Fibroblast of skin of right biceps (primary cell): ENCODE measurements at regions not wholly inside any gene's neighbourhood (a gene's known extent, or its start where the extent isn't known, plus 50 kb on each side); places are given as distances from the start of the nearest gene placed in this dataset.
A peak's percentile ranks its signal among the peaks of the same experiment; 100 is the strongest.

Experiments used
- DNase-seq: peaks from one replicate; pipeline ENCODE4 v3.0.0-alpha.2; 2013

DNA sequence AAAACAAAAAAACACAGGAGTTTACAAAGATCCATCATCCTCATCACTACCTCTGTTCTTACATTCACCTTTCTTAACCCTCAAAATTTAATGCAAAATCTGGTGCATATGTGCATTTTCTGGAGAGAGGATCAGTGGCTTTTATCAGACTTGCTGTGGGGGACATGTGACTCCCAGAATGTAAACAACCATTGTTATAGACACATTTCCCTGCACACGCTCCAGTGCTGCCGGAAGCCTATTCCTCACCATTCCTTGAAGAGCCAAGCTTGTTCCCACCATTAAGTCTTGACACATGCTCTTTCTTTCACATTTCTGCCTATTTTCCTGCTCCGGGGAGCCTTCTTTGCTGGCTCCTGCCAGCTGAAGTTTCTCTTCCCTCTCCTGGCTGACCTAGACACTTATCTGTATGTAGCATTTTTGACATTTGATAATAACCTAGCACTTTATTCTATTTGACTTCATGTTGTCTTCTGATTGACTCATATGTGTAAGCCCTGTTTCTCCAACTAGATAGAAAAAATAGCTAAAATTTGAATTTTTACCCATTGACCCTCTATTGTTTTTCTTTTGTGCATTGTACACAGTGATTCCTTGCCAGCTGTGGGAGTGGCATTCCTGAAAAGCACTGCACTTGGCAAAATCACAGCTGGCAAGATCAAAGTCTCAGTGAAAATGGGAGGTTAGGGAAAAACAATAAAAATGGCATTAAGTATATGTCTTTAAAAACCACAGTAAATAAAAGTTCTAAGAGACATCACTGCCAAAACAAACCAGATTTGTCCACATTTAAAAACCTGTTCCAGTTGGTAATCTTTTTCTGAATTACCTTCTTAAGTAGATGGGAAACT lies 76.8 kb upstream of the CIBAR2 start:
- no peak for DNase-seq

DNA sequence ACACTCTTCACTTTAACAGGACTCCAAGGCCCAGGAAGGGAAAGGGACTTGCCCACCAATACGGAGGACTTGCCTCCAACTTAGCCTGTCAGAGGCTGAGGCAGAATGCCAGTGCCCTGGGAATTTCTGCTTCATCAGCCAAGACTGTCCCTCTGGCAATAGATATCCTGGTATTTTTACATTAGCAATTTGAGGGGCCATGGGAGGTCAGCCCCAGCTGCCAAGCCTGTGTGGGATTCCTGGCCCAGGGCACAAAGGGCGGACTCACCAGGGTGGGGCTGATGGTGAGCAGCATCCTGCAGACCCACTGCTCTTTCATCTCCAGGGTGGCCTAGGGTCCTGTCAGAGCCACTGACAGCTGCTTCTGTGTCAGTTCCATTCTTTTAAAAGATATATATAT lies 78.3 kb upstream of the CIBAR2 start:
- DNase-seq, result no peak

- no peak for DNase-seq
Measured at GRCh38 chr16:85191341-85191965, 79.2 kb upstream of the CIBAR2 start.

- DNase-seq, result no peak
Measured at GRCh38 chr16:85192238-85193114, 80.2 kb upstream of the CIBAR2 start.

DNA sequence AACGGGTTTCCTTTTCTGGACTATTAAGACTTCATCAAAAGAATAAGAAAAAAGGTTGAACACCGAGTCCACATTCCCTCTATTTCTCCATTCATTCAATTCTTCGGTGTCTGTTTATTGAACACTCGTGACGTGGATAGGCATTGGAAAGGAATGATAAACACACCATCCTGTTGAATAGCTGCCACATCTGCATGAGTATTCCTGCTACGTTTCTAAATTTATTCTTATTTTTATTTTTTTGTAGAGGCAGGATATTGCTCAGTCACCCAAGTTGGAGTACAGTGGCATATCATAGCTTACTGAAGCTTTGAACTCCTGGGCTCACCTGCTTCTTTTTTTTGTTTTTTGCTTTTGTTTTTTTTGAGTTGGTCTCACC lies 80.8 kb upstream of the CIBAR2 start:
- no peak for DNase-seq

DNA sequence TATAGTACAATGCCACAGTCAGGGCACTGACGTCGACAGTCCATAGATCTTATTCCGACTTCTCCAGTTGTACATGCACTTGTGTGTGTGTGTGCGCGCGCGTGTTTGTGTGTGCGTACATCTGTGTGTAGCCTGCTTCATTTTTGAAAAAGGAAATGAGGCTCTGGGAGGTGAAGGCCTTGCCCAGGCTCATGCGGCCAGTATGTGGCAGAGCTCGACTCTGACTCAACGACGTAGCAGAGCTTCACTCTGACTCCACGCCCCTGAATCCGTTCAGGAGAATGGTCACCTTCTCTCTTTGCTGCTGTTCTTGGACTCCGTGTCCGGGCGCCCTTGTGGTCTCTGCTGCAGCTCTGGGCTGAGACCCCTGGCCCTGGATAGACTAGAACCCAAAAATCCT lies 81.6 kb upstream of the CIBAR2 start:
- no peak for DNase-seq

- no peak for DNase-seq
Measured at GRCh38 chr16:85194307-85195270, 82.3 kb upstream of the CIBAR2 start.

DNA sequence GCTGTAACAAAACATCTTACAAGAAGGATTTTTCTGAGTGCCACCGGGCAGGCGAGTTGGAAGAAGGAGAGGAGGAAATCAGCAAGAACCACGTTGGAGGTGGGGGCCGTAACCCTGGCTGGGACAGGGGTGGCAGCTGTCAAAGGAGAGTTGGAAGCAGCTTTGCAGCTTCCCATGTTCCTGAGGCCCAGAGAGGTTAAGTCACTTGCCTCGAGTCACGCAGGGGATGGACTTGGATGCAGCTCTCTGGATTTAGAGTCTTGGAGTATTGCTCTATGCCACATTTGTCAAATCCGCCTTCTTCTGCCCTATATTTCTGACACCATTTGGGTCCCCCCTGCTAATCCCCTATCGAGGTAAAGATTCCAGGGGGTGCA lies 83.0 kb upstream of the CIBAR2 start:
- no peak for DNase-seq

DNA sequence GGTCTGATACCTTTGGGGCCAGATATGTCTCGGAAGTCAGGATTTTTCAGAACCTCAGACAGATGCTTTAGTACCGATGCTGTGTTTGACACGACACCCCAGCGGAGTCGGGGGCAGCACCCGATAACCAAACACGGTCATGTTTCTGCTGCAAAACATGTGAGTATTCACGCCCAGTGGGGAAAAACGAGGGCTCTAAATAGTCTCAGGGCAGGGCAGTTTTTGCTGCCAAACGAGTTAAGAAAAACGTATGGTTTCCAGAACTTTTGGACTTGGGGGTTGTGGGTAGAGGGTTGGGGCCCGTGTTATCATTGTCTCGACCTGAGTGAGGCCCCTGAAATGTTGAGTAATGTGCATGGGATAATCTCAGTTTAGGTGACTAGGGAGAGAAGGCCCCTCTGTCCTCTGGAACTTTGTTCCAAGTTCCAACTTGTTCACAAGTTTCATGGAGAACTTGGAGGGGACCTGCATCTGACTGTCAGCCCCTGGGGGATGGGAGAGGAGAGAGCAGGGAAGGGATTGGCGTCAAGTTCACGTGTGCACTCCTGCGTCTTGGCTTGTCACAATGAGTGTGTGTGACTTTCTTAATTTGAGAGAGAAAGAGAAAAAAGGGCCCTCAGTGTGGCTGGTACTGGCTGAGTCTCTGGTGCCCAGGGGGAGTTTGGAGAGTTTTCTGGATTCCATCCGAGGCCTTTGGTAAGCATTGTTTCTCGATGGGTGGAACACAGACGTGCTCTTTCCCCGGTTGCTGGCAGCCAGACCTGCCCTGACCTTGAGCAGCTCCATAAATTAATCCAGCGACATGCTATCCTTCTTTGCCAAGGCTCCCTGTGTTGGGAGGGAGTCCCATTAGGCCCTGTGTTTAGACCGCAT lies 83.9 kb upstream of the CIBAR2 start:
- no peak for DNase-seq

- no peak for DNase-seq
Measured at GRCh38 chr16:85196976-85197375, 84.7 kb upstream of the CIBAR2 start.

- DNase-seq, result no peak
Measured at GRCh38 chr16:85197611-85198566, 85.6 kb upstream of the CIBAR2 start.

DNA sequence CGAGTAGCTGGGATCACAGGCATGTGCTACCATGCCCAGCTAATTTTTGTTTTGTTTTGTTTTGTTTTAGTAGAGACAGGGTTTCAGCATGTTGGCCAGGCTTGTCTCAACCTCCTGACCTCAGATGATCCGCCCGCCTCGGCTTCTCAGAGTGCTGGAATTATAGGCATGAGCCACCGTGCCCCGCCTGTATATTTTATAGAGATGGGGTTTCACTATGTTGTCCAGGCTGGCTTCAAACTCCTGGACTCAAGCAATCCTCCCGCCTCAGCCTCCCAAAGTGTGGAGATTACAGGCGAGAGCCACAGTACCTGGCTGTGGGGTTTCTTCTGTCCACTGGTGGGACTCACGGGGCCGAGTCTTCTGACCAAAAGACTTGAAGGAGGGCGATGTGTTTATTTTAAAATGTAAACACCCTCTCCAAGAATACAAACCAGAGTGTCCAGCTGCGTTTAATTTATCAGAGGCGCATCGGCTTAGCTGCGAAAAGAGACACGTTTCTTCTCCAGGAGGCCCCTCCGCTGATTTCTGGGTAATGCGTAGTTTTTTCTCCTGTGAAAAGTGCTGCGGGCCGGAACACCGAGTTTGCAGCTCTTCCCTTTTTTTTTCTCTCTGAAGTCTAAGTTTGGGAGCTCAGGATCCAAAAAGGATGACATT lies 86.9 kb upstream of the CIBAR2 start:
- DNase-seq, result no peak

GRCh38 chr16:85199880-85200279 lies 87.6 kb upstream of the CIBAR2 start:
- no peak for DNase-seq

DNA sequence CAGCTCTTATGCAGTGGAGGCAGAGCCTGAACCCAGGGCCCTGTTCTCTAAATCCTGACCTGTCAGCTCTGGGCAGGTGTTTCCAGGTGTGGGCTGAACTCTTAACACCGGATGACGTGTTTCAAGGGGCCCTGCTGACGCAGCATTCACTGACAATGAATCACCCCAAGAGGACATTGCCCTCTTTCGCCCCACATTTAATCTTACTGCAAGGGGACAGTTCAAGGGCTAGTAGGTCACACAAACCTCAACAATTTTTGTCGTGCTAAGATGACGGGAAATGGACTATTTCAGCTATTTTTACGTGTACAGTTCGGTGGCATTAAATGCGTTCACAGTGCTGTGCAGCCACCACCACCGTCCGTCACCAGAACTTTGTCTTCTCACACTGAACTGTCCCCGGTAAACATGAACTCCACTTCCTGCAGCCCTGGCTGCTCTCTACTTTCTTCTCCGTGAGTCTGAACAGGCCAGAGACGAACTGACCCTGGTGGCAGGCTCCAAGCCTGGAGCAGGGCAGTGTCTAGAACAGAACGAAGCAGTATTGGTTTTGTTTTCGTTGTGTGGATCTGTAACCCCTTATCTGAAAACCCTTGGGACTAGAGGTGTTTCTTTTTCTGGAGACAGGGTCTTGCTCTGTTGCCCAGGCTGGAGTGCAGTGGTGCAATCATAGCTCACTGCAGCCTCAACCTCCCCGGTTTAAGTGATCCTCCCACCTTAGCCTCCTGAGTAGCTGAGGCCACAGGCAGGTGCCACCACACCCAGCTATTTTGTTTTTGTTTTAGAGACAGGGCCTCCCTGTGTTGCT lies 88.4 kb upstream of the CIBAR2 start:
- no peak for DNase-seq

DNA sequence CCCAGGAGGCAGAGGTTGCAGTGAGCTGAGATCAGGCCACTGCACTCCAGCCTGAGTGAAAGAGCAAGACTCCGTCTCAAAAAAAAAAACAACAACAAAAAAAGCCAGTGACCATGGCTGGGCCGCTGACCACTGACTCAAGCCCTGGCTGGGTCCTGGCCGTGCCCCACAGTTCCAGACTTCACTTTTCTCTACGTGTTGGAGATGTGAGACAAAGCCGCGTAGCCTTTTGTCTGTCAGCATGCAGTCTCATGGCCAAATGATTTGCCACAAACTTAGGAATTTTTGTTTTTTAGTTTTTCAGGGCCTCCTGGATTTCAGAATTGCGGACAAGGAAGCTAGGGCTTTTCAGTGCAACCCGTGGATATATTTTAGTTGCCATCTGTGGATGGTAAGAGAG lies 89.3 kb upstream of the CIBAR2 start:
- DNase-seq, result peak; percentile 32

- peak; percentile 25 for DNase-seq
Measured at GRCh38 chr16:85202051-85202601, 89.9 kb upstream of the CIBAR2 start.

GRCh38 chr16:85202631-85203461 lies 90.6 kb upstream of the CIBAR2 start:
- peak; percentile 76 for DNase-seq

DNA sequence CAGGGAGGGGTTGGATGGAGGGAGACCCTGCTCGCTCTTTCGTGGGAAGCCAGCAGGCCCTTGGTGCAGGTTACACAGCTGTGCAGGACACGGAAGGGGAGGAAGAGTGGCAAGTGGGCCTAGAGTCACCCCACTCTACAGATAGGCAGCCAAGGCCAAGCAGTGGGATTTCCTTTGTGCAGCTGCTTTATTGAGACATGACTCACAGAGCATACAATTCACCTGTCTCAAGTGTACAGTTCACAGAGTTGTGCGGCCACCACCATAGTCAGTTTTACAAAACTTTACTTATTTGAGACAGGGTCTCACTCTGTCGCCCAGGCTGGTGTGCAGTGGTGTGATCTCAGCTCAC lies 91.2 kb upstream of the CIBAR2 start:
- no peak for DNase-seq
